ENCODE measurements at regions not wholly inside any gene's neighbourhood (a gene's known extent, or its start where the extent isn't known, plus 50 kb on each side); places are given as distances from the start of the nearest gene placed in this dataset.
"Not testable (repeated sequence)": the region's sequence is repeated elsewhere in the genome, so short reads cannot be mapped to it uniquely, and the experiment has no call there.

DNA sequence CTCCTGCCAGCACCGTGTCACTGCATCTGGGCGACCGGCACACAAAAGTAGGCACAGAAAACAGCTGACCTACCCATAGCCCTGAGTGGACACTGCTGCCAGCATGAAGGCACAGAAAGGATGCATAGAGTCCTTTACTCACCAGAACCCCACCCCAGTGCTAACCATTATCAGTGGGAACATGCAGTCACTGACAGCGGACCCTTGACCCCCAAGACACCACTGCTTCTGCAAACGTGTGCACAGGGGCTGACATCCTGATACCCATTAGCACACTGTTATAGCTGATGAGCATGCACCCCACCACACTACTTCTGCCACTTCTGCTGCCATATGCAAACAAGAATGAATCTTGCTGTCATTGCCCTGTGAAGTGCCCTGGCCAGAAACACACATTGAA is 953.0 kb upstream of the NCAM2 start:
- no peak for TF ChIP-seq CTCF (IDR thresholded peaks at IDR 0.05)
- H3K9me3 ChIP-seq (ENCODE audit: control insufficient read depth, low read length), result no peaks in the 10 kb centered on the region
- H3K4me3 ChIP-seq (ENCODE audit: low read depth, low read length), result no peak overlapping the region
- no peak overlapping the region for H3K9ac ChIP-seq
- no peak overlapping the region for H3K4me2 ChIP-seq (ENCODE audit: low read length)
- no peak overlapping the region for H2AFZ ChIP-seq
- H3K27me3 ChIP-seq (ENCODE audit: control insufficient read depth, insufficient read depth, low read length), result no peaks in the 10 kb centered on the region
- H3K79me2 ChIP-seq, result no peaks in the 10 kb centered on the region
- no peaks in the 10 kb centered on the region for H3K4me1 ChIP-seq
- no peak overlapping the region for H3K27ac ChIP-seq
- H3K36me3 ChIP-seq (ENCODE audit: control insufficient read depth, insufficient read depth, low read length), result no peaks in the 10 kb centered on the region

GRCh38 chr21:20048130-20048837 is 949.9 kb upstream of the NCAM2 start:
- H3K4me2 ChIP-seq (ENCODE audit: low read length); H3K79me2 ChIP-seq; H3K27me3 ChIP-seq (ENCODE audit: control insufficient read depth, insufficient read depth, low read length); H3K4me1 ChIP-seq; H3K36me3 ChIP-seq (ENCODE audit: control insufficient read depth, insufficient read depth, low read length); H3K4me3 ChIP-seq (ENCODE audit: low read depth, low read length); H3K27ac ChIP-seq; H3K9me3 ChIP-seq (ENCODE audit: control insufficient read depth, low read length); H2AFZ ChIP-seq; H3K9ac ChIP-seq: not testable (repeated sequence)

GRCh38 chr21:20083336-20083735 is 914.9 kb upstream of the NCAM2 start:
- Histone ChIP-seq H3K36me3 (ENCODE audit: control insufficient read depth, insufficient read depth, low read length) (no peaks in the 10 kb centered on the region), H3K4me3 (ENCODE audit: low read depth, low read length) (no peak overlapping the region), H3K4me1 (no peaks in the 10 kb centered on the region), H3K9ac (no peak overlapping the region), H3K9me3 (ENCODE audit: control insufficient read depth, low read length) (no peaks in the 10 kb centered on the region), H3K4me2 (ENCODE audit: low read length) (no peak overlapping the region), H3K79me2 (no peaks in the 10 kb centered on the region), H3K27ac (no peak overlapping the region), H3K27me3 (ENCODE audit: control insufficient read depth, insufficient read depth, low read length) (no peaks in the 10 kb centered on the region), H2AFZ (no peak overlapping the region)
- no peak for TF ChIP-seq CTCF (IDR thresholded peaks at IDR 0.05)

- no peak overlapping the region for H3K27ac ChIP-seq
- no peaks in the 10 kb centered on the region for H3K4me1 ChIP-seq
- no peak overlapping the region for H3K4me3 ChIP-seq (ENCODE audit: low read depth, low read length)
- no peaks in the 10 kb centered on the region for H3K27me3 ChIP-seq (ENCODE audit: control insufficient read depth, insufficient read depth, low read length)
- H3K36me3 ChIP-seq (ENCODE audit: control insufficient read depth, insufficient read depth, low read length), result no peaks in the 10 kb centered on the region
- H3K4me2 ChIP-seq (ENCODE audit: low read length), result no peak overlapping the region
- H3K79me2 ChIP-seq, result no peaks in the 10 kb centered on the region
- no peak for TF ChIP-seq CTCF (IDR thresholded peaks at IDR 0.05)
- no peaks in the 10 kb centered on the region for H3K9me3 ChIP-seq (ENCODE audit: control insufficient read depth, low read length)
- no peak overlapping the region for H3K9ac ChIP-seq
- no peak overlapping the region for H2AFZ ChIP-seq
Measured at GRCh38 chr21:20083925-20084324, 914.3 kb upstream of the NCAM2 start.

GRCh38 chr21:20086508-20086907 is 911.7 kb upstream of the NCAM2 start:
- no peak overlapping the region for H3K9ac ChIP-seq
- no peak overlapping the region for H3K4me2 ChIP-seq (ENCODE audit: low read length)
- no peaks in the 10 kb centered on the region for H3K4me1 ChIP-seq
- no peaks in the 10 kb centered on the region for H3K27me3 ChIP-seq (ENCODE audit: control insufficient read depth, insufficient read depth, low read length)
- no peaks in the 10 kb centered on the region for H3K9me3 ChIP-seq (ENCODE audit: control insufficient read depth, low read length)
- no peaks in the 10 kb centered on the region for H3K79me2 ChIP-seq
- no peak overlapping the region for H3K4me3 ChIP-seq (ENCODE audit: low read depth, low read length)
- no peaks in the 10 kb centered on the region for H3K36me3 ChIP-seq (ENCODE audit: control insufficient read depth, insufficient read depth, low read length)
- TF ChIP-seq CTCF (IDR thresholded peaks at IDR 0.05), result no peak
- no peak overlapping the region for H3K27ac ChIP-seq
- H2AFZ ChIP-seq, result no peak overlapping the region
